T-cell (primary cell): ENCODE measurements at regions not wholly inside any gene's neighbourhood (a gene's known extent, or its start where the extent isn't known, plus 50 kb on each side); places are given as distances from the start of the nearest gene placed in this dataset.
A peak's percentile ranks its signal among the peaks of the same experiment; 100 is the strongest.

ENCODE experiments used
- ATAC-seq, 4 experiments: fragments of 200-7000 bp in 3 of 4; fragments of 150-1000 bp in 1 of 4; cut with Tn5 transposase; replicated peaks in 1 of 4; 1 replicate in 3 of 4; 2 replicates in 1 of 4; pipeline ENCODE4 v1.10.0; 2021; ENCODE audit warnings: moderate library complexity in 3 of 4, mild to moderate bottlenecking in 2 of 4, moderate number of reproducible peaks in 1 of 4
- CTCF ChIA-PET, 2 donors: fragments of 300-600 bp; sonication (Branson Sonifier 250); formaldehyde crosslinking; loops; one replicate each; lab custom pipeline; 2022; ENCODE audit warnings: antibody characterized with exemption in 2 of 2; lab: Charles Lee
- POLR2A ChIA-PET, 2 donors: fragments of 300-600 bp; sonication (Branson Sonifier 250); formaldehyde crosslinking; loops; one replicate each; lab custom pipeline; 2022; ENCODE audit warnings: antibody characterized with exemption in 2 of 2; lab: Charles Lee
- DNase-seq, 35 experiments: peaks; one replicate each; pipeline versions ENCODE4 v3.0.0 to v3.0.0-alpha.2; 2013 to 2023
- H3K27ac ChIP-seq: one replicate; pipeline ENCODE4 v1.5.1; 2013; ENCODE audit warnings: low read length
- H3K27me3 ChIP-seq, 2 experiments: replicated peaks in 1 of 2; 1 replicate in 1 of 2; 2 replicates in 1 of 2; pipeline versions ENCODE4 v1.6.1 to v1.7.0; 2013; ENCODE audit warnings: low read length in 1 of 2, mixed read lengths in 1 of 2; ENCODE audit not compliant: control insufficient read depth in 2 of 2, insufficient read depth in 2 of 2; ENCODE audit errors: extremely low read depth in 1 of 2
- H3K36me3 ChIP-seq, 2 donors: 1 replicate in 1 of 2; 2 replicates in 1 of 2; pipeline versions ENCODE4 v1.6.1 to v1.7.0; 2013; ENCODE audit warnings: low read length in 1 of 2; ENCODE audit not compliant: control insufficient read depth in 2 of 2, insufficient read depth in 1 of 2; ENCODE audit errors: extremely low read depth in 1 of 2
- H3K4me1 ChIP-seq, 2 experiments: 1 replicate in 1 of 2; 2 replicates in 1 of 2; pipeline versions ENCODE4 v1.6.1 to v1.7.0; 2013; ENCODE audit warnings: low read length in 2 of 2, mixed read lengths in 1 of 2; ENCODE audit not compliant: insufficient read depth in 2 of 2, control insufficient read depth in 1 of 2; ENCODE audit errors: extremely low read depth in 1 of 2
- H3K4me3 ChIP-seq, 2 donors: 1 replicate in 1 of 2; 2 replicates in 1 of 2; pipeline versions ENCODE4 v1.5.1 to v1.7.0; 2013; ENCODE audit warnings: mild to moderate bottlenecking in 2 of 2, low read length in 1 of 2, moderate library complexity in 1 of 2; ENCODE audit not compliant: control insufficient read depth in 1 of 2; ENCODE audit errors: extremely low read depth in 1 of 2
- H3K9me3 ChIP-seq: 2 replicates; pipeline ENCODE4 v1.7.0; 2013
- H3K27ac Mint-ChIP-seq, 2 donors: one replicate each; pipeline ENCODE4 v1.8.0; 2020 to 2021; ENCODE audit warnings: mild to moderate bottlenecking in 2 of 2, mixed read lengths in 2 of 2
- H3K27me3 Mint-ChIP-seq, 2 donors: one replicate each; pipeline ENCODE4 v1.8.0; 2021 to 2022; ENCODE audit warnings: mixed read lengths in 2 of 2
- H3K36me3 Mint-ChIP-seq: one replicate; pipeline ENCODE4 v1.8.0; 2021; ENCODE audit warnings: mixed read lengths
- H3K4me1 Mint-ChIP-seq, 3 donors: one replicate each; pipeline ENCODE4 v1.8.0; 2020 to 2022; ENCODE audit warnings: mixed read lengths in 3 of 3, mild to moderate bottlenecking in 1 of 3
- H3K4me3 Mint-ChIP-seq, 3 donors: one replicate each; pipeline ENCODE4 v1.8.0; 2020 to 2022; ENCODE audit warnings: mild to moderate bottlenecking in 3 of 3, mixed read lengths in 3 of 3, moderate library complexity in 3 of 3
- H3K9me3 Mint-ChIP-seq, 3 donors: one replicate each; pipeline ENCODE4 v1.8.0; 2020 to 2022; ENCODE audit warnings: mixed read lengths in 3 of 3
- WGBS: methylation state at CpG from one replicate; pipeline ENCODE4 v1.1.5; 2013; ENCODE audit warnings: missing lambda C conversion rate; ENCODE audit not compliant: insufficient coverage; 5-methylcytosine and 5-hydroxymethylcytosine counted together

DNA sequence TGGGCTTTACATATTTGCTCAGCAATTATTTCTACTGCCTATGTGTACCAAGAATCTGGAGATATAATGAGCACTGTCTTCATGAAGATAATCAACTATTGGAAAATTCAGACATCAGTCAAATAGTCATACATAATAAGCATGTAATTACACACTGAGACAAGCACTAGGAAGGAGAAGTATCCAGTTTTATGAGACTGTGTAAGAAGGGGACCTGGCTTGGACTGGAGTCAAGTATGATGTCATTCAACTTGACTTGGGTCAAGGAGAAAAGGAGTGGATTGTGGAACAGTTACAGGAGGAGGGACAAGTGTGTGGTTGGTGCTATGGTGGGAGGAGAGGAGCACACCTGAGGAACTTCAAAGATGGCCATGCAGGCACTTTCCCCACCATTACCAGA, 419.8 kb upstream of the TRIB2 start:
- POLR2A ChIA-PET = no interaction called here
- Histone ChIP-seq H3K36me3 (no peaks in the 10 kb centered on the region), H3K27me3 (no peaks in the 10 kb centered on the region), H3K4me1 (peaks cover 20 to 28% of the 10 kb centered on the region in 2 experiments), H3K4me3 (no peak overlapping the region), H3K9me3 (no peaks in the 10 kb centered on the region), H3K27ac (no peak overlapping the region)
- CTCF ChIA-PET = no interaction called here
- Mint-ChIP-seq H3K9me3 (peaks cover 0 to 9% (median 0%) of the 10 kb centered on the region in 3 donors), H3K27ac (no peak overlapping the region), H3K27me3 (no peaks in the 10 kb centered on the region), H3K4me3 (no peak overlapping the region), H3K4me1 (peaks cover 45 to 50% (median 49%) of the 10 kb centered on the region in 3 donors), H3K36me3 (no peaks in the 10 kb centered on the region)
- ATAC-seq = no peak
- no peak for DNase-seq

DNA sequence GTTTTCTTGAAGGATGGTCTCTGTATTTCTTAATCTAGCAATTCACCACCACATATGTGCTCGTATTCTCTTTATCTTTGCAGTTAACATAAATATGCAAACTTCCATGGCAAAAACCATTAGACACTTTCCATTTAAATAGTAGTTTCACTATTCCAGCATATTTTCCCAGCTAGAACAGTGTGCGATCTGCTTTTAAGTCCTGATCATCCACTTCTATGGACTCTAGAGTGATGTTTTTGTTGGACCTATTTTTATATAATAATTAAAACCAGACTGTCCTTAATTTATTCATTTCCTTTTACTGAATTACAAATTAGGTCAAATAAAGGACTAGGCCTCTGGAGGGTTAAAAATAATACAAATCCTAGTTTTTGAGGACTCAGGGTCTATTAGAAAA, 418.4 kb upstream of the TRIB2 start:
- no peaks in the 10 kb centered on the region for H3K36me3 ChIP-seq
- H3K4me3 Mint-ChIP-seq = no peak overlapping the region
- ChIA-PET POLR2A (no interaction called here), CTCF (no interaction called here)
- ATAC-seq (no peak), DNase-seq (no peak)
- no peak overlapping the region for H3K27ac ChIP-seq
- H3K36me3 Mint-ChIP-seq = no peaks in the 10 kb centered on the region
- no peaks in the 10 kb centered on the region for H3K27me3 Mint-ChIP-seq
- H3K27me3 ChIP-seq = no peaks in the 10 kb centered on the region
- WGBS = 100% methylated on average over 1 of the region's 2 CpGs
- H3K9me3 Mint-ChIP-seq = peaks cover 0 to 6% (median 0%) of the 10 kb centered on the region in 3 donors
- peaks cover 33 to 40% of the 10 kb centered on the region in 2 experiments for H3K4me1 ChIP-seq
- peaks cover 60 to 63% (median 61%) of the 10 kb centered on the region in 3 donors for H3K4me1 Mint-ChIP-seq
- H3K27ac Mint-ChIP-seq = no peak overlapping the region
- H3K4me3 ChIP-seq = no peak overlapping the region
- H3K9me3 ChIP-seq = no peaks in the 10 kb centered on the region

DNA sequence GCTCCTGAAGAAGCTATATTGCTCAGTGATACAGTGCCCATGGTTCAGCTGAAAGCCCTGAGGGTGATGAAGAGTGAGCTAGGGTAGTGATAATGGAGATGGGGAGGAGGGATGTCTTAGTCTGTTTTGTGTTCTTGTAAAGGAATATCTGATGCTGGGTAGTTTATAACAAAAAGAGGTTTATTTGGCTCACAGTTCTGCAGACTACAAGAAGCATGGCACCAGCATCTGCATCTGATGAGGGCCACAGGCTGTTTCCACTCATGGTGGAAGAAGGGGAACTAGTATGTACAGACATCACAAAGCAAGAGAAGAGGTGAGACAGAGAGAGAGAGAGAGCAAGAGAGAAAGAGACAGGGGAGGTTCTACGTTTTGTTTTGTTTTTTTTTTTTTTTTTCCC, 417.3 kb upstream of the TRIB2 start:
- POLR2A ChIA-PET = no interaction called here
- no peaks in the 10 kb centered on the region for H3K27me3 Mint-ChIP-seq
- Histone ChIP-seq H3K36me3 (no peaks in the 10 kb centered on the region), H3K4me3 (no peak overlapping the region), H3K27me3 (no peaks in the 10 kb centered on the region), H3K27ac (no peak overlapping the region), H3K4me1 (peaks cover 34 to 45% of the 10 kb centered on the region in 2 experiments), H3K9me3 (no peaks in the 10 kb centered on the region)
- H3K9me3 Mint-ChIP-seq = peaks cover 0 to 4% (median 0%) of the 10 kb centered on the region in 3 donors
- CTCF ChIA-PET = no interaction called here
- WGBS = no CpG with 5 or more reads among the region's 1 CpG
- peaks cover 61 to 64% (median 61%) of the 10 kb centered on the region in 3 donors for H3K4me1 Mint-ChIP-seq
- ATAC-seq (no peak), DNase-seq (no peak)
- H3K27ac Mint-ChIP-seq = no peak overlapping the region
- H3K36me3 Mint-ChIP-seq = no peaks in the 10 kb centered on the region
- H3K4me3 Mint-ChIP-seq = no peak overlapping the region

DNA sequence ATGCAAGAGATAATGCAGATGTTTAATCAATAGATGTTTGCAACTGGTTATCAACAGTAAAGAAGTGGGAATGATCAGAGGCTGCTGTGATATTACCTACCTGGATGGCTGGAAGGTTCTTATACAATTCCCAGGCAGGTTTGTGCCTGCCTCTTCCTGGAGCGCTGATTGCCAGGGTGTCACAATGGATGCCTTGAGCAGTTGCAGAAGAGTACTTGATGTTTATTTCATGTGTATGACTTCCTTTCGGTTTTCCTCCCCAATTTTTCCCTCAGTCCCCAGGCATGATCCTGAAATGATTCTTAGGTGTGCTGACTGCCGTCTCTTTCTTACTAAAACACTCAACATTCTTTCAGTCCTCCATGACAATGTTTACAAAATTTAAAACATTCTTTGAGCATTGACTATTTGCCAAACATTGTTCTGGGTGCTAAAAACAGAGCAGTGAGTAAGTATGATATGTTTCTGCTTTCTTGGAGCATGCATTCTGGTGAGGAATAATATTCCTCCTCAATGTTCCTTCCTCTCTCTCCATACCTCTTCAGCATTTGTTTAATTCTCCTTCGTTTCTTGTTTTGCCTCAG, 416.6 kb upstream of the TRIB2 start:
- Mint-ChIP-seq H3K27me3 (no peaks in the 10 kb centered on the region), H3K4me1 (peaks cover 57 to 61% (median 59%) of the 10 kb centered on the region in 3 donors), H3K36me3 (no peaks in the 10 kb centered on the region), H3K4me3 (no peak overlapping the region), H3K27ac (no peak overlapping the region), H3K9me3 (peaks cover 0 to 4% (median 0%) of the 10 kb centered on the region in 3 donors)
- ChIA-PET CTCF (no interaction called here), POLR2A (no interaction called here)
- 100% methylated on average over 1 of the region's 4 CpGs for WGBS
- Histone ChIP-seq H3K4me3 (no peak overlapping the region), H3K9me3 (no peaks in the 10 kb centered on the region), H3K27ac (no peak overlapping the region), H3K36me3 (no peaks in the 10 kb centered on the region), H3K27me3 (no peaks in the 10 kb centered on the region), H3K4me1 (peaks cover 33 to 41% of the 10 kb centered on the region in 2 experiments)
- ATAC-seq (no peak), DNase-seq (no peak)

DNA sequence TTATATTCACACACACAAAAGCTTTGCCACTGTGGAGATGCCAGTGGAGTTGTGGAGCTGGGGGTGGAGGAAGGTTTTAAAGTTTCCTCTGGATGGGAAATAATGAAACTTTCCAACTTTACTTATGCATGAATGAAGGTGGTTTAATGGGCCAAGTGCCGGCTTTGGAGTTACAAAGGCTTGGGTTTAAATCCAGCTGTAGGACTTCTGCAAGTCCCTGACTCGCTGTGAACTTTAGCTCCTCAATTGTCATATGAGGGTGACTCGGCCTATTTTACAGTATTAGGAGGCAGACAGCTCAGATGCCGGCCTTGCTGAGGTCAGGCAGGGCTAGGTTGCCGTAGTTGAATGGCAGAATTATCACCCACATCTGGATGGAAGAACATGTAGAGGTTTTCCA, 415.8 kb upstream of the TRIB2 start:
- Histone ChIP-seq H3K27ac (no peak overlapping the region), H3K4me3 (no peak overlapping the region), H3K9me3 (no peaks in the 10 kb centered on the region), H3K4me1 (peaks cover 29 to 35% of the 10 kb centered on the region in 2 experiments), H3K36me3 (no peaks in the 10 kb centered on the region), H3K27me3 (no peaks in the 10 kb centered on the region)
- Mint-ChIP-seq H3K9me3 (peaks cover 0 to 4% (median 0%) of the 10 kb centered on the region in 3 donors), H3K4me3 (peak overlapping the region in 1 of 3 donors; percentile 2), H3K27me3 (no peaks in the 10 kb centered on the region), H3K36me3 (no peaks in the 10 kb centered on the region), H3K27ac (peak overlapping the region; percentile 83), H3K4me1 (peaks cover 49 to 57% (median 52%) of the 10 kb centered on the region in 3 donors)
- ATAC-seq (no peak), DNase-seq (no peak)
- 91% methylated on average over 4 of the region's 5 CpGs for WGBS
- ChIA-PET CTCF (no interaction called here), POLR2A (no interaction called here)

DNA sequence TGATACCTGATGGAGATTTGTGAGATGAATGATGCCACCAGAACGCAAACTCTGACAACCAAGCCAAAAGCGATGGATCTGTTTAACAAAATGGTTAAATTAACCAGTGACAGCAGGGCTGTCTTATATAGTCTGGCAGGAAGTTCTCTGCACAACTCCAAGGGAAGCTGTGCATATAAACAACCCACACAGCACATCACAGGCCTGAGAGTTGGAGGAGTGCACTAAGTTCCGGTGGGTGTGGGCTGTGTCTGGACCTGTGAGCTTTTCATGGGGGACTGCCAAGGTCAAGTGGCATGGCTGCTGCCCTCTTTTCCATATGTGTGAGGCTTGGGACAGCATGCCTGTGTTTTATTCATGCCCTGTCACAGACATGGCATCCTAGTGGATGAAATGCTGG, 414.6 kb upstream of the TRIB2 start:
- CTCF ChIA-PET = no interaction called here
- Mint-ChIP-seq H3K4me3 (peak overlapping the region in 1 of 3 donors; percentile 71), H3K9me3 (no peaks in the 10 kb centered on the region), H3K27ac (peak overlapping the region; percentile 83), H3K4me1 (peaks cover 37 to 45% (median 40%) of the 10 kb centered on the region in 3 donors), H3K36me3 (no peaks in the 10 kb centered on the region), H3K27me3 (no peaks in the 10 kb centered on the region)
- Histone ChIP-seq H3K36me3 (no peaks in the 10 kb centered on the region), H3K9me3 (no peaks in the 10 kb centered on the region), H3K4me3 (no peak overlapping the region), H3K27me3 (no peaks in the 10 kb centered on the region), H3K4me1 (peaks cover 23 to 29% of the 10 kb centered on the region in 2 experiments), H3K27ac (peak overlapping the region; percentile 7)
- ATAC-seq (peak; percentile 86 to 95 (median 94)), DNase-seq (peak in 14 of 35 experiments; percentile 5 to 32 (median 15))
- POLR2A ChIA-PET = no interaction called here
- WGBS = no CpG with 5 or more reads among the region's 3 CpGs
